ENCODE measurements at regions not wholly inside any gene's neighbourhood (a gene's known extent, or its start where the extent isn't known, plus 50 kb on each side); places are given as distances from the start of the nearest gene placed in this dataset.

GRCh38 chr7:115658223-115658622, 372.3 kb downstream of the TFEC start:
- TF ChIP-seq CTCF (IDR thresholded peaks at IDR 0.05) (no peak), POLR2A (IDR thresholded peaks at IDR 0.05) (no peak)

Measured in right lobe of liver (tissue), 4 donors.